A673 (cell line): ENCODE measurements at regions not wholly inside any gene's neighbourhood (a gene's known extent, or its start where the extent isn't known, plus 50 kb on each side); places are given as distances from the start of the nearest gene placed in this dataset.

Source experiments
- CTCF ChIP-seq: fragments of 300-800, 200-600 bp; sonication (generic); conservative IDR thresholded peaks from 2 replicates; pipeline ENCODE4 v1.5.1; 2017; ENCODE audit warnings: low read depth, mild to moderate bottlenecking, antibody characterized with exemption, low read length, moderate library complexity, mixed read lengths
- EZH2 ChIP-seq: fragments of 200-600 bp; sonication (generic); IDR thresholded peaks from 2 replicates; pipeline ENCODE4 v1.6.1; 2017; ENCODE audit warnings: borderline replicate concordance, low read depth, mild to moderate bottlenecking, mixed read lengths, antibody characterized with exemption, low read length; ENCODE audit not compliant: poor library complexity, severe bottlenecking

- no peak for TF ChIP-seq CTCF
- no peak for TF ChIP-seq EZH2
These were observed 259.2 kb downstream of the SH3BP4 start for GRCh38 chr2:235211056-235211455.
